ENCODE measurements at regions not wholly inside any gene's neighbourhood (a gene's known extent, or its start where the extent isn't known, plus 50 kb on each side); places are given as distances from the start of the nearest gene placed in this dataset.
A peak's percentile ranks its signal among the peaks of the same experiment; 100 is the strongest.

GRCh38 chr21:43271452-43272020 lies 102.7 kb downstream of the CRYAA start:
- DNase-seq, result no peak

- no peak for DNase-seq
Observed at GRCh38 chr21:43270800-43271301, 102.0 kb downstream of the CRYAA start.

GRCh38 chr21:43269957-43270705 lies 101.3 kb downstream of the CRYAA start:
- DNase-seq, result no peak

- peak; percentile 32 for DNase-seq
Observed at GRCh38 chr21:43269440-43269839, 100.6 kb downstream of the CRYAA start.

- DNase-seq, result no peak
Observed at GRCh38 chr21:43268804-43269186, 100.0 kb downstream of the CRYAA start.

- DNase-seq, result no peak
Observed at GRCh38 chr21:43268086-43268803, 99.4 kb downstream of the CRYAA start.

GRCh38 chr21:43267391-43268085 lies 98.7 kb downstream of the CRYAA start:
- DNase-seq, result no peak

GRCh38 chr21:43266534-43266933 lies 97.7 kb downstream of the CRYAA start:
- no peak for DNase-seq

GRCh38 chr21:43262427-43262826 lies 93.6 kb downstream of the CRYAA start:
- DNase-seq, result no peak
